Hepatocyte (in vitro differentiated cells): ENCODE measurements at regions not wholly inside any gene's neighbourhood (a gene's known extent, or its start where the extent isn't known, plus 50 kb on each side); places are given as distances from the start of the nearest gene placed in this dataset.

Experiments used
- CTCF ChIP-seq: fragments of 200-600 bp; sonication (generic); IDR thresholded peaks from 2 replicates; pipeline ENCODE4 v1.5.1; 2016; ENCODE audit warnings: antibody characterized with exemption, mild to moderate bottlenecking; ENCODE audit not compliant: poor library complexity
- EZH2 ChIP-seq: fragments of 200-600 bp; sonication (generic); IDR thresholded peaks from 2 replicates; pipeline ENCODE4 v1.6.1; 2016; ENCODE audit warnings: antibody characterized with exemption, mild to moderate bottlenecking, borderline replicate concordance
- EZH2phosphoT487 ChIP-seq: fragments of 200-600 bp; sonication (generic); IDR thresholded peaks from one replicate; pipeline ENCODE4 v1.6.1; 2018; ENCODE audit warnings: antibody characterized with exemption, mild to moderate bottlenecking, low read depth, moderate library complexity; ENCODE audit not compliant: unreplicated experiment, severe bottlenecking

GRCh38 chr10:78955206-78955605, 113.6 kb upstream of the ZMIZ1 start:
- TF ChIP-seq CTCF = no peak
- no peak for TF ChIP-seq EZH2phosphoT487
- TF ChIP-seq EZH2 = no peak
